Medulla oblongata (tissue), 1 donor: ENCODE measurements at regions not wholly inside any gene's neighbourhood (a gene's known extent, or its start where the extent isn't known, plus 50 kb on each side); places are given as distances from the start of the nearest gene placed in this dataset.

ENCODE experiments used
- DNase-seq: peaks from one replicate; pipeline ENCODE4 v3.0.0-alpha.2; 2015; ENCODE audit errors: extremely low spot score

DNA sequence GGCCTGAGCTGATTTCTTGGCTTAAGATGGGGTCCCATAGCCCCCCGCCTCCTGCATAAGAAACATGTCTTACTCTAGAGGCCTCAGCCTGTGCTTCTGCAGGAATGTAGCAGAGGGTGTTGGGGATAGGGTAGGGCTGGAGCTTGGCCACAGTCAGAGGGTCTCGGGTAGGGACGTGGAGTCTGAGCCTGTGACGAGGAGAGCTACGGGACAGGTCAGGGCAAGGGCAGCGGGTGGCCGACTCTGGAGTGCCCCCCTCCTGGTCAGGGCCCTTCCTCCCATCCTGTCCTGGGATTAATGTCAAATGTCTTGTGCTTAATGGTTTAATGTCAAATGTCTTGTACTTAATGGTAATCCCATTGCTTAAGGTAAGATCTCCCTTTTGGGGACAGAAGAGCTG lies 130.4 kb downstream of the GLI2 start:
- no peak for DNase-seq

DNA sequence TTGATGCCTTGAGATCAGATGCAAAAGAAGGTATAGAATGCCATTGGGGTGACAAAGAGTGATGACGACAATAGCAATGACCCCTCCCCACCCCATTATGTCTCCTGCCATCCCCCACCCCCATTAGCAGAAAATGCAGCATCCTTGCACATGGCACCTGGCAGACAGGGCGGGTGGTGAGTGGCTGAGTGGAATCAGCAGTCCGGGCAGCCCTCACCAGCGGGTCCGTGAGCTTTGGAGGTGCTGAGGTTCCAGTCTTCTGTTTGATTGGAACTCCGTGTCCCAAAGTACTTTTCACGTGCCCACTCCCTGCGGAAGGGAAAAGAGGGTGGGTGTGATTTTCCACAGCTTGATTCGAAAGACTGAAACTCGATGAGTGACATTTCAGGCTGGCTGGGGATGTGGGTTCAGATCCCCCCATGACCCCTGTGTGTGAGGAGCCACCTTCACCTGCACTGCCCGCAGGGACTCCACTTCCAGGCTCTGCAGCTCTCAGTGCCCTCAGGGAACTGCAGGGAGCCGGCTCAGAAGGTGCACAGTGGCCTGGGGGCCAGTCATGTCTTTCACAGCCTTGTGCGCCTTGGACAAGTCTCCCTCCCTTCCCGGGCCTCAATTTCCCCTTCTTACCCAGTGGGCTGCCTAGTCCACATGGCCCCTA lies 130.9 kb downstream of the GLI2 start:
- no peak for DNase-seq

DNA sequence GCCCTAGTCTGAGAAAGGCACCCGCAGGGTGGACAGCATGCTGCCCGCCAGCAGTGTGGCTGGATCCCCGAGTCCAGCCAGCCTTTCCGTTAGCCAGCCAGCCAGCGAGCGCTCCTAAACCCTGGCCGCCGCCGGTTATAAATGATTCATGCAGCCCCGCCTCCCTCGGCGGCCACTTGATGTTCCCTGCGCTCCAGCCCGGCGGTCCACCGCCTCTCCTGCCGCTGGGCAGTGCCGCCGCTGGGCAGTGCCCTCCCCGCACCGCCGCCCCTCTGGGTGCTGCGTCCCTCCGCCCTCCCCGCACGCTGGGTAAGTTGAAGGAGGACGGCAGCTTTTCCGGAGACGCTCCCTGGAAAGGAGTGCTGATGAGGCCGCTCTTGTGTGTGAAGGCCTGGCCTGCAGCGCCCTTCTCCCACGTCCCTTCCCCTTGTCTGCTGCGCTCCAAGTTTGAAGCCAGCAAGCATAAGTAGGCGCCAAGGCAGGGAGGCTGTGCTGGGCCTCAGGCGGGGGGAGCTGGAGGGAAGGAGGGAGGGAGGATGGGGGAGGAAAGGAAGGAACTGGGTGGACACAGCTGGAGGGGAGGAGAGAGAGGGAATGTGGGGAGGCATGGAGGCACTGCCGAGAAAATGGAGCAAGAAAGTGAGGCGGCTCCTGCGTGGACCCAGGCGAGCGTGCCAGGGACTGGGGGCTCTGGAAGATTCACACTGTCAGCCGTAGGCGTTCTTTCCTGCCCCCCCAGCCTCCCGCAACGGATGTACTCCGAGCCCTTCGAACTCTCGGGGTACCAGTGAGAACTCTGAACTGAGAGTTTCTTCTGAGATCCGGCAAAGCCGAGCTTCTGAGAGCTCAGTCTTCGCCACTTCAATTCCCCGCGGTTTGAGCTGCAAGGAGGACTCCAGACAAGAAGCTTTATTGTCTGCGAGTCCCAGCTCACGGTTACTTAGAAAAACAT lies 131.9 kb downstream of the GLI2 start:
- peak; percentile 65 for DNase-seq

DNA sequence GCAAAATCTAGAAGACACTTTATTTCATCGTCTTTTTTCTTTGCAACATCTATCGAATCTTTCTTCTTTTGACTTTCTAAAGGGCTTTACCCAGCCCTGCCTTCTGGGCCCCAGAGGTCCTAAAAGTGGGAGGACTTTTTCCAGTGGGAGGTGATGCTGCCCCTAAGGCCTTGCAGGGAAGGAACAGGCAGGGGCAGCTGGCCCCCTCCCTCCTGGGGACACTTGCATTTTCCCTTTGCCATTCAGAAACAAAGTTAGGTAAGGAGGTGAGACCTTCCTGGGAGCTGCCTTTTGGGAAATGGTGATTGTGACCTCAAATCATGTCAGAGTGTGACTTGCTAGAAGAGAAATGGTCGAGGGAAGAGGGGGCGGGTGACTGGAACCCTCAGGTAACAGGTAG lies 132.7 kb downstream of the GLI2 start:
- DNase-seq: no peak

DNA sequence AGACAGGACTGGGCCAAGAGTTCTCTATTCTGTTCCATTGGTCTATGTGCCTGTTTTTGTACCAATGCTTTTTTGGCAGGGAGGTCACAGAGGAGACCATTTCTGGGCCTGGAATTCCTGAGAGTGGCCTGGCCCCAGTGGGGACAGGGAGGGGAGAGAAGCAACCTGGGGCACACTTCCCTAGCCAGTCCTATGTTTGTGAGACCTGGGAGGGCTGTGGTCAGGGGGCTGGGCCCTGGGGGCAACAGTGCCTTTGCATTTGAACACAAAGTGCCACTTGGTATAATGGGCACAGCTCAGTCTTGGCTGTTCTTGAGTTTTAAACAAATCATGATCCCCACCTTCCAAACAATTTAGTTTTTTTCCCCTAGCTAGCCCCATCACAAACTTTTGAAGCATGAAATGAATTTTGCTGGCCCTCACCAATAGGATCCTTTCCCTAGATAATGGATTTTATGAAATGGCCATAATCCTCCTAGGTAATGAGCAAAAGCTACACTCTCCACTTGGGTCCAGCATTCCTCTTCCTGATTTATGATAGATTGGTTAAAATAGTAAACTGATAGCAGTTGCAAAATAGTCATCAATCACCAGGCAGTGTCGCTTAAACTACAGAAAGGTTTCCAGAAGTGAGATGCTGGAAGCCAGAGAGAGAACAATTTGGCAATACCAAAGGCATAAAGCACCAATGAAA lies 133.5 kb downstream of the GLI2 start:
- no peak for DNase-seq

DNA sequence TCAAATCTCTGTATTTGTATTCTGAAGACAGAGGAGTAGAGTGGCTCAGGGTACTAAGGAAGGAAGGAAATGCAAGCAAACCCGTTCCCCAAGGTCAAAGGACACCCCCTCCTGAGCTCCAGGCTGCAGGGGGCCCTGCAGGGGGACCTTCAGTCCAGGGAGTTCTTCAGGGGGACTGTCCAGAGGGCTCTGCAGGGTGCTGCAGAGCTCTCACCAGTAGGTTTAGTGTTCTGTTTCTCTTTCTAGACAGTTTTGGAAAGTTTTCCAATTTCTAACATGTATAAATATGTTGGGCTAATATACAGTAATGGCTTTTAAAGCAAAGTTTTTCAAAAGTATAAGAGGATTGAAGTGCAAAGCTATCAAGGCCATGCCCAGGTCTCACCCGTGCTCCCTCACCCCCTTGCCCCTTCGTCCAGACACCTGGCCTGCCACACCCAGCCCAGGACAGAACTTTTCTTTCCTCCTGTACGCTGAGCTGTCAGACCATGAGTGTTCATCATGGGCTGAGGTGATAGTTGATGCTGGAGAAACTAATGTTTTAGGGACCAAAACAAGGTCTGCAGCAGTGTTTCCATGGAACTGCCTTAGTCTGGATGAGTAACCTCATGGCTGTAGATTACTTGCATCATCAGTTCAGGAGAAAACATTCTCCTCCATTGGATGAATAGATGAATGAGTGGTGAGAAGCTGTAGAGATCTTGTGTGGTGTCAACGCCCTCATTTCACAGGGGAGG lies 134.2 kb downstream of the GLI2 start:
- no peak for DNase-seq

DNA sequence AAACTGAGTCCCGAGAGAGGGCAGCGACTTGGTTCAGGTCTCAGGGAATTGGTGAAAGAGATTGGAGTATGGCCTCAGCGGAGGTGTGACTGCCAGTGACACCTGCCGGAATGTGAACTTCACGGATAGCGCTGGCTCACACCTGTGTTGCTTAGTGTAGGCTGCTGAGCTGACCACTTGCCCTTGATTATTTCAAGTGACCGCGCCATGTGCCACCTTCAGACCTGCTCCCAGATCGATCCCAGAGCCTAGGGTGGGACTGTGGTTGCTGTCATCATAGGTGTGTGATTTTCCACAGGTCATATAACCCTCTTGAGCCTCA lies 134.8 kb downstream of the GLI2 start:
- DNase-seq: no peak

DNA sequence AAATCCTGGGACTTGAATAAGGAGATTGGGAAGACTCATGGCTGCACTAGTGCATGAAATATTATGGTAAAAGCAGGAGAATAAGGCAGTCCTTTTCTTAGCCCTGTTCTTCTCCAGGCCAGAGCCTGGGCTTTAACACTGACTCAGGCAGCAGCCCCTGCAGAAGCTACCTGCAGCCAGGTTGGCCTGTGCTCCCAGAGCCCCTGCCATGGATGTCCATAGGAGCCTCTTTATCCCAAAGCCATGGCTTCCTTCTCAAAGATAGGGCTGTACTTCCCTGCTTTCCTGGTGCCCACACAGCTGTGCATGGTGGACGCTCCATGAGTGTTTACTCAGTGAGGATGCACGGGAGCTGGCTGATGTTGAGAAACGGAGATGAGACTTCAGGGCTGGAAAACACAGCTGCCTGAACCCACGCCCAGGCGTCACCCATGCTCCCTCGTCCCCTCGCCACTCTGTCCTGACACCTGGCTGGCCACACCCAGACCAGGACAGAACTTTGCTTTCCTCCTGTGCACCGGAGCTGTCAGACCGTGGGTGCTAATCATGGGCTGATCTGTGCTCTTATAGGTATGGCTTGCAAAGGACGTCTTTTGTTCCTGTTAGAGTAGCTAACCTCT lies 135.5 kb downstream of the GLI2 start:
- DNase-seq: no peak

DNA sequence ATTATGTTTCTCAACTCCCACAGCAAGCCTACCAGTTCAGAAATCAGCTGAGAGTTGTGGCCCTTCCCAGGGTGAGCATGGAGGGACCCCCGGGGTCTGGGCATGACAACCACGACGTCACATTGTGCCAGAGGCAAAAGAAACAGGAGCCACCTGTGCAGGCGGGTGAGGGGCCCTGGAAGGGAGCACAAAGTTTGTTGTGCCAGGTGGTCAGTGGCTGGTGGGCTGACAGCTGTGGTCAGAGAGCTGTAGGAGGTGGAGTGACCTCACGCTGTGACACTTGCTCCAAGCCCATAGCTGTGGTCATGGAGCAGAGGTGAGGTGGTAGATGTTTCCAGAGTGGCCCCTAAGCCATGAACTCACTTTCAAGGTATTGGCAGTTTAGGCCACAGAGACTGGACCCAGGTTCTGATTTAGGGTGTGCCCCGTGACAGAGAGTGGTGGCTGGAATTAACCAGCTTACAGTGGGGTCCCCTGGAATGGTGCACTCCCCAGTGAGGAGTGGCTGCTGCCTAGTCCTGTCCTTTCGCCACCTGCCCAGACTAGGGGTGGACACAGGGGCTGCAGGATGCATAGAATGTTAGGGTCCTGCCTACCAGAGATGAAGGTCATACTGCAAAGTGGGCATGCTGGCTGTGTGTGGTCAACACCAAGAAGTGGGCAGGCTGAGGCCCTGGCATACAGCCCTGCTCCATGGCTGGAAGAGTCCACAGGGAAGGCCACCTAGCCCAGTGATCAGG lies 136.4 kb downstream of the GLI2 start:
- no peak for DNase-seq

DNA sequence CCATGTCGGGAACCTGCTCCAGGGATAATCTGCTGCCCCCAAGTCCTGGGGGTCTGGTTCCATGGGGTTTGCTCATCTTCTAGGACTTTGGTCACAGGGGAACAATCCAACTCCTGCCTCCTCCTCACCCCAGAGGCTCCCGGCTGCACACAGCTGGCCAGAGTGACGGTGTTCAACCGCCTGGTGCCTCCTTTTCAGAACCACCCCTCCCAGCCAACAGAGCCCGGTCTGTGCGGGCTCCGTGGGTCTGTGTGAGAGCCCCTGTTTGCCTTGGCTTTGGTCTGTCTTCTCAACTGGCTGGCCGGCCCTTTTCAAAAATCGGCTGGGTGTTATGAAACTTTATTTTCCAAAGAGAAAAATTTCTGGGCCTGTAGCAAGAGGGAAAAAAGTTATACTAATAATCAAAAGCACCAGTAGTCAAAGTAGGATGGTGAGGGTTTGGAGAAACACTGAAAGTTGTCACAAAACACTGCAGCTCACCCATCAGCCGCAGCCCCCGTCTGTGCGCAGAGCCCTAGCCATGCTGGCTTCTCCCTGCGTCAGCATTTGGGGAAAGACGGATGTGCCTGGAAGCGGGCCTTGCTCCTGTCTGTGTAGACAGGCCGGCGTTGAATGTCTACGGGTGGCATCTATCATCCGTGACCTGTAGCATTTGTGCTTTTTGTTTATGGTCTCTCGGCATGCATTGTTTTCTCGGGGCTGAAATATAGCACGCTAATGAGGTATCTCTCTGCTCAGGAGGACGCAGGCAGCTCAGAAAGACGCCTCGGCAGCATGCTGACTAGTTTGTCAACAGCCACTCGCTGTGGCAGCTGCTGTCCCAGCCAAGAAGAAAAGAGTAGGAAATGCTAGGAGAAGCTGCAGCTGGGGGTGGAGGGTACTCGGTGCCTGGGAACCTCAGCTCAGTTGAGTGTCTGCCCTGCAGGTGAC lies 138.6 kb downstream of the GLI2 start:
- DNase-seq: no peak

- DNase-seq: no peak
Measured at GRCh38 chr2:120874888-120875275, 139.2 kb downstream of the GLI2 start.

- no peak for DNase-seq
Measured at GRCh38 chr2:120875431-120875830, 139.8 kb downstream of the GLI2 start.

DNA sequence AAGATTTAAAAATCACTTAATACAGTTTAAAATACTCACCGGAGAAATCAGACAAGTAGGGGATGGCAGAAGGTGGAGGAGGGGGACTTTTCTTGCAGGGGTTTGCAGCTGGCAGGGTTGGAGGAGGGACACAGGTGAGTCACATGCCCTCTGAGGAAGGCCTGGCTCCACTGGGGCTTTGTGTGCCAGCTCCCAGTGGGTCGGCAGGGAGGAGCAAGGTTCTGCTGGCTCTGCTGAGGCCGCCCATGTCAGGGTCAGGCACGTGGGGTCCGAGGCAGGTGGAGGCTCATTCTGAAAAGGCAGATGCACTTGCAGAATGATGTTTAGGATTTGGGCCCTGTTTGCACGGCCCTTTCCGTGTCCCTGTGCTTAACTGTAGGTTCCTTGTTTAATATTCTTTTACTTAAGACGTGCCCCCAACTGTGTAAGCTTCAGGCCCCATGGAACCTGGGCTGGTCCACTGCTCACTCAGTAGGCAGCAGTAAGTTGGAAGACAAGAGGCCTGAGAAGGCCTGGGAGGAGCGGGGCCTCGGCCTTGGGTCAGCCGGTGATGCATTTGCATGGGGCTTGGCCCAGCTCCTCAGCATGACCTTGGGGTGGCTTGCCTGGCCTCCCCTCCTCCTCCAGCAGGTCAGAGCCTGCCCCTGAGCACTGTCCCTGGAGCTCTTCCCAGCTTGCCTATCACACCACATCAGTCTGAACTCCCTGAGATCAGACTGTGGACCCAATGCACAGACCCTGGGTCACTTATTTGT lies 141.0 kb downstream of the GLI2 start:
- no peak for DNase-seq

- no peak for DNase-seq
Measured at GRCh38 chr2:120877409-120877808, 141.7 kb downstream of the GLI2 start.

GRCh38 chr2:120878970-120879369 lies 143.3 kb downstream of the GLI2 start:
- no peak for DNase-seq

DNA sequence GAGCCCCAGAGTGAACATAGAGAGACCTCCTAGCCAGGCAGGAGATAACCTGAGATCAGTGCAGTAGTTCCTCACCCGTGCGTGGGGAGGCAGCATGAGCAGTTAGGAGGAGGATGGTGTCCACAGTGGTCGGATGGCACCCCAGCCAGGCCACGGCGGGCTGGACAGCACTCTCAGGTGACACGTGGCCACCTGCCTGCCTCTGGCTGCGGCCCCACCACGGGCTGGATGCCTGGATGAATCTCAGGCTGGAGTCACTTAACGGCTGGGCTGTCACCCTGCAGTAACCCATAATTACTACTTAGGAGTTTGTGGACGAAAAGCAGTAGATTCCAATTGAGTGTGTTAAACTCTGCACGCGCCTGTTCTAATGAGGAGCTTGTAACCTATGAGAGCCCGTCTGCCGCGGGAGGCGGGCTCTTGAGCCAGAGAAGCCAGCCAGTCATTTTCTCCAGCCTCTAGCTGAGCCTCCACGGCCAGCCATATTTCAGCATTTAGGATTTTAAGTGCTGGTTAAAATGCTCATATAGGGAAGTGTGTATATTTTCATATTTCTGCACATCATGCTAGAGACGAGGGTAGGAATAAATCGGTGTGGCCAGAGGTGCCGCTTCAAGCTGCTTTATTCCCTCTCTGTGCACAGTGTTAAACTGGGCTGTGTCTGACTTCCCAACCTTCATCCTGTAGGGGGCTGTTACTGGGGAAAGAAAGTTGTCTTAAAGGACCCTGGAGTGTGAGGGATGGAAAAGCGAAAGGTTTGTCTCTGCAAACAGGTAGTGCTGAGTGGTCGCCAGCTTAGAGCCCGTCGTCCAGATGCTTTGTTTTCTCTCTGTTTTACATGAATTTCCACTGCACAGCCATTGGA lies 144.0 kb downstream of the GLI2 start:
- DNase-seq: peak; percentile 26

- no peak for DNase-seq
Measured at GRCh38 chr2:120880381-120880780, 144.7 kb downstream of the GLI2 start.
